ENCODE measurements at regions not wholly inside any gene's neighbourhood (a gene's known extent, or its start where the extent isn't known, plus 50 kb on each side); places are given as distances from the start of the nearest gene placed in this dataset.

DNA sequence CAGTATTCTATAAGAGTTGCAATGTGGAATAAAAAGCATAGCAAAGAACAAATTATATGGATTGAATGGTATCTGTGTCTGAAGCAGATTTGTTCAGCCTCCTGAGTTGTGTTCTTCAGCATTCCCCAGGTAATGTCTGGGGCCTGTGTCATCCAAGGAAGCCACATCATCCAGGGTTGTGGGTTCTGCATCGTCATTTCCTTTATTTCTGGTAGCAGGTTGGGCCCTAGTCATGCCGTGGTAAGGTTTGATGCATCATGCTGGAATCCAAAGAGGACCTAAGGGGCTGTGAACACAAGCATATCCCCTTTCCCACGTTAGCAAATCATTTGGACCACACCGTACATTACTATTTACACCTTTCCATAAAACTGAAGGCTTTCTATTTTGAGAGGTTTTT is 131.0 kb upstream of the ZNF91 start:
- Mint-ChIP-seq H3K9me3 (peaks cover 13% of the 10 kb centered on the region), H3K27ac (no peak overlapping the region), H3K4me1 (no peaks in the 10 kb centered on the region), H3K4me3 (no peak overlapping the region), H3K27me3 (no peaks in the 10 kb centered on the region), H3K36me3 (ENCODE audit: low read depth) (no peaks in the 10 kb centered on the region)
- no peak for DNase-seq
- intact Hi-C loops (cut with micrococcal nuclease): no loop called here

GRCh38 chr19:23525276-23525852 is 130.1 kb upstream of the ZNF91 start:
- Mint-ChIP-seq H3K27me3 (no peaks in the 10 kb centered on the region), H3K9me3 (peaks cover 23% of the 10 kb centered on the region), H3K4me3 (no peak overlapping the region), H3K27ac (no peak overlapping the region), H3K4me1 (no peaks in the 10 kb centered on the region), H3K36me3 (ENCODE audit: low read depth) (no peaks in the 10 kb centered on the region)
- intact Hi-C loops (cut with micrococcal nuclease): no loop called here
- DNase-seq: no peak

- H3K4me3 Mint-ChIP-seq: no peak overlapping the region
- no peak overlapping the region for H3K27ac Mint-ChIP-seq
- no peaks in the 10 kb centered on the region for H3K27me3 Mint-ChIP-seq
- no peaks in the 10 kb centered on the region for H3K4me1 Mint-ChIP-seq
- DNase-seq: no peak
- H3K9me3 Mint-ChIP-seq: peaks cover 26% of the 10 kb centered on the region
- no peaks in the 10 kb centered on the region for H3K36me3 Mint-ChIP-seq (ENCODE audit: low read depth)
- intact Hi-C loops (cut with micrococcal nuclease): no loop called here
Measured at GRCh38 chr19:23523863-23524262, 128.6 kb upstream of the ZNF91 start.

DNA sequence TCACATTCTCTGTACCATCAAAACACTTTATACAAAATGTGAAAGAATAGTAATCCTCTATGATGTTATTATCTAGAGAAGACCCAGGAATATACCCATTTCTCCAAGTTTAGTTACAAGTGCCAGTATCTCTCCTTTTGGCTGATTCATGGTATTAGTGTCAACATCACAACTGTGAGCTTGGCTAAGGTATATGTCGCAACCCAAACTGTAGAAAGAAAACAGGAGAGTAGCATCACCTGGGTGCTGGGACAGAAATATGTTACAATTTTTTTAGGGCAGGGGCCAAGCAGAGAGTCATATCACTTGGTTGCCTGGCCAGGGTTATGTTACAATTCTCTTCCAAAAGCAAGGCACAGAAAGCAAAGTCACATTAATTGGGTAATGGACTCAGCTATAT is 127.2 kb upstream of the ZNF91 start:
- no peaks in the 10 kb centered on the region for H3K27me3 Mint-ChIP-seq
- no peaks in the 10 kb centered on the region for H3K4me1 Mint-ChIP-seq
- no peak overlapping the region for H3K4me3 Mint-ChIP-seq
- peaks cover 20% of the 10 kb centered on the region for H3K9me3 Mint-ChIP-seq
- H3K36me3 Mint-ChIP-seq (ENCODE audit: low read depth): no peaks in the 10 kb centered on the region
- intact Hi-C loops (cut with micrococcal nuclease): no loop called here
- DNase-seq: no peak
- no peak overlapping the region for H3K27ac Mint-ChIP-seq

DNA sequence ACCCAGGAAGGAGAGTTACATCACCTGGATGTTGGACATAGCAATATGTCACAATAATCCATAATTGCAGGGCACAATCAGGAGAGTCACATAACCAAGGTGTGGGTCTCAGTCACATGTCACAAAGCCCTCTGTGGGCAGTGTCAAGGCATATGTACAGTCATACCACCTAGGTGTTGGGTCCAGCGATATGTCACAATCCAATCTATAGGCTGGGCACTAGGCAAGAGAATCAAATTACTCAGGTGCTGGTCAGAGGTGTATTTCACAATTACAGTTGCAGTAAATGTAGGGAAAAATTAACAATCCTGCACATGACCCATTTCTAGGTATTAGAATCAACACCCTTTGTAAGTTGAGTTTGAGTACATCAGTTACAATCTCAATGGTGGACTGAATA is 126.2 kb upstream of the ZNF91 start:
- Mint-ChIP-seq H3K27me3 (no peaks in the 10 kb centered on the region), H3K27ac (no peak overlapping the region), H3K4me3 (no peak overlapping the region), H3K36me3 (ENCODE audit: low read depth) (no peaks in the 10 kb centered on the region), H3K4me1 (no peaks in the 10 kb centered on the region), H3K9me3 (peaks cover 26% of the 10 kb centered on the region)
- DNase-seq: no peak
- intact Hi-C loops (cut with micrococcal nuclease): no loop called here

DNA sequence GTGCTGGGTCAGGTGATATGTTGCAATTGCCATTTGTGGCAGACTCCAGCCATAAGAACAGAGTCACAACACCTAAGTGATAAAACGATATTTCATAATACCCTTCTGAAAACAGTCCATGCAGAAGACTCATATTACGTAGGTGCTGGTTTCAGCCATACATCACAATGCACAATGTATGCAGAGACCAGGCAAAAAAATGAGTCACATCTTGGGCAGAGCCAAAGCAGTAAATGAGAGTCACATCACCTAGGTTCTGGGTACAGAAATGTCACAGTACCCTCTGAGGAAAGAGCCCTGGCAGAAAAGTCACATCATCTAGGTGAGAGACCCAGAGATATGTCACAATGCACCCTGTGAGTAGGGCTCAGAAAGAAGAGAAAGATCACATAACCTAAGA is 125.2 kb upstream of the ZNF91 start:
- intact Hi-C loops (cut with micrococcal nuclease): no loop called here
- DNase-seq: no peak
- Mint-ChIP-seq H3K4me3 (no peak overlapping the region), H3K4me1 (no peaks in the 10 kb centered on the region), H3K9me3 (peaks cover 19% of the 10 kb centered on the region), H3K27ac (no peak overlapping the region), H3K27me3 (no peaks in the 10 kb centered on the region), H3K36me3 (ENCODE audit: low read depth) (no peaks in the 10 kb centered on the region)

DNA sequence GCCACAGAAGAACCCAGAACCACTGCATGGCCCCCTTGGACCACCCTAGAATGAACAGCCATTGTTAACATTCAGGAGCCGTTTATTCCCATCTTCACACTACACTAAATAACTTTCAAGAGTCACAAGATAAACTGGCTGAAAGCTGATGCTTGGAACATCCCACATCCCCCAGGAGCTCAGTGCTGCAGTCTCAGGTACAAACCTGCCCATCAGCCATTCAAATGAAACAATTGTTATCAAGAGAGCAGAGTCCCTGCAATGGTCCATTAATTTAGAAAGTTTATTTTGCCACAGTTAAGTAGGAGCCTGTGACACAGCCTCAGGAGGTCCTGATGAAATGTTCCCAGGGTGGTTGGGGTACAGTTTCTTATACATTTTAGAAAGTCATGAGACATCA is 123.8 kb upstream of the ZNF91 start:
- DNase-seq: no peak
- peaks cover 19% of the 10 kb centered on the region for H3K9me3 Mint-ChIP-seq
- H3K4me1 Mint-ChIP-seq: no peaks in the 10 kb centered on the region
- no peak overlapping the region for H3K27ac Mint-ChIP-seq
- no peaks in the 10 kb centered on the region for H3K36me3 Mint-ChIP-seq (ENCODE audit: low read depth)
- intact Hi-C loops (cut with micrococcal nuclease): no loop called here
- no peaks in the 10 kb centered on the region for H3K27me3 Mint-ChIP-seq
- no peak overlapping the region for H3K4me3 Mint-ChIP-seq

GRCh38 chr19:23516266-23516665 is 121.0 kb upstream of the ZNF91 start:
- H3K4me1 Mint-ChIP-seq: no peaks in the 10 kb centered on the region
- H3K36me3 Mint-ChIP-seq (ENCODE audit: low read depth): no peaks in the 10 kb centered on the region
- no peak overlapping the region for H3K4me3 Mint-ChIP-seq
- peaks cover 18% of the 10 kb centered on the region for H3K9me3 Mint-ChIP-seq
- intact Hi-C loops (cut with micrococcal nuclease): no loop called here
- no peak overlapping the region for H3K27ac Mint-ChIP-seq
- DNase-seq: no peak
- H3K27me3 Mint-ChIP-seq: no peaks in the 10 kb centered on the region

- Mint-ChIP-seq H3K27ac (no peak overlapping the region), H3K9me3 (peaks cover 11% of the 10 kb centered on the region), H3K36me3 (ENCODE audit: low read depth) (no peaks in the 10 kb centered on the region), H3K4me3 (no peak overlapping the region), H3K4me1 (no peaks in the 10 kb centered on the region), H3K27me3 (no peaks in the 10 kb centered on the region)
- no peak for DNase-seq
- intact Hi-C loops (cut with micrococcal nuclease): no loop called here
Measured at GRCh38 chr19:23515551-23515950, 120.3 kb upstream of the ZNF91 start.

GRCh38 chr19:23512151-23512925 is 117.1 kb upstream of the ZNF91 start:
- peaks cover 12% of the 10 kb centered on the region for H3K9me3 Mint-ChIP-seq
- DNase-seq: peak; percentile 25

DNA sequence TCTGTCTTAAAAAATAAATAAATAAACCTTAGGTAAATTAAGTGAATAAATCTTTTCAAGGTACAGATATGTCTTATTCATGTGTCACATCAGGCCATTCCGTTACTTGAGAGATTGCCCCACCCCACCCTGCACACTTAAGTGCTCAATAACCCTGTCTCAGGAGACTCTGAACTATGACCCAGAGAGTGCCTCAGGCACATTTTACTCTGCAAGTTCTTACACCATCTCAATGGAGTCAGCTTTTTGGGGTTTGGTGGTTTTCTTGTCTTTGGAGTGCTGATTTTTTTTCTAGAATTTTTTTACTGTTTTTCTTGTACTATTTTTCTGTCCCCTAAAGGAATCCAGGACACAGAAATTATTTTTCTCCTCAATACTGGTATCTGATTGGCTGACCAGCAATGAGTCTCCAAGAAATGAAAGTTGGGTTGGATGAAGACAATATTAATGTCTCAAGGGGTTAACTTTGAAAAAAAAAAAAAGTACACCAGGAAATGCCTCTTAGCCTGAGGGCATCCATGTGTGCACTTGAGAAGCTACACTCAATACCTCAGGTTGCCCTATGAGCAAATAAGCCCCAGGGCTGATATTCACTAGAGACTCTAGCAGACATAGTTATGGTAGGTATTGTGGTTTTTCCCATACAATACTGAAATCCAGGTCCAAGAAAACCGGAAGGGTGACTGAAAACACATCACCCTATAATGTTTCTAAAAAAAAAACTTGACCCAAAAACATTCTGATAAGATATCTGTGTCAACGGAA is 114.6 kb upstream of the ZNF91 start:
- H3K27me3 Mint-ChIP-seq: no peaks in the 10 kb centered on the region
- H3K27ac Mint-ChIP-seq: no peak overlapping the region
- intact Hi-C loops (cut with micrococcal nuclease): no loop called here
- H3K4me3 Mint-ChIP-seq: no peak overlapping the region
- H3K9me3 Mint-ChIP-seq: peaks cover 10% of the 10 kb centered on the region
- H3K4me1 Mint-ChIP-seq: no peaks in the 10 kb centered on the region
- no peak for DNase-seq
- H3K36me3 Mint-ChIP-seq (ENCODE audit: low read depth): no peaks in the 10 kb centered on the region

More at GRCh38 chr19:23512151-23512925, 117.1 kb upstream of the ZNF91 start:
- Mint-ChIP-seq H3K27me3 (no peaks in the 10 kb centered on the region), H3K27ac (no peak overlapping the region), H3K4me3 (no peak overlapping the region), H3K4me1 (no peaks in the 10 kb centered on the region), H3K36me3 (ENCODE audit: low read depth) (no peaks in the 10 kb centered on the region)
- intact Hi-C loops (cut with micrococcal nuclease): no loop called here

- Mint-ChIP-seq H3K27me3 (no peaks in the 10 kb centered on the region), H3K27ac (no peak overlapping the region), H3K4me3 (no peak overlapping the region), H3K9me3 (peaks cover 14% of the 10 kb centered on the region), H3K36me3 (ENCODE audit: low read depth) (no peaks in the 10 kb centered on the region), H3K4me1 (no peaks in the 10 kb centered on the region)
- intact Hi-C loops (cut with micrococcal nuclease): no loop called here
- no peak for DNase-seq
Measured at GRCh38 chr19:23507446-23507845, 112.2 kb upstream of the ZNF91 start.

- no peak for DNase-seq
- Mint-ChIP-seq H3K4me3 (no peak overlapping the region), H3K4me1 (no peaks in the 10 kb centered on the region), H3K36me3 (ENCODE audit: low read depth) (no peaks in the 10 kb centered on the region), H3K27me3 (no peaks in the 10 kb centered on the region), H3K9me3 (peaks cover 14% of the 10 kb centered on the region), H3K27ac (no peak overlapping the region)
- intact Hi-C loops (cut with micrococcal nuclease): no loop called here
Measured at GRCh38 chr19:23505738-23506137, 110.5 kb upstream of the ZNF91 start.

DNA sequence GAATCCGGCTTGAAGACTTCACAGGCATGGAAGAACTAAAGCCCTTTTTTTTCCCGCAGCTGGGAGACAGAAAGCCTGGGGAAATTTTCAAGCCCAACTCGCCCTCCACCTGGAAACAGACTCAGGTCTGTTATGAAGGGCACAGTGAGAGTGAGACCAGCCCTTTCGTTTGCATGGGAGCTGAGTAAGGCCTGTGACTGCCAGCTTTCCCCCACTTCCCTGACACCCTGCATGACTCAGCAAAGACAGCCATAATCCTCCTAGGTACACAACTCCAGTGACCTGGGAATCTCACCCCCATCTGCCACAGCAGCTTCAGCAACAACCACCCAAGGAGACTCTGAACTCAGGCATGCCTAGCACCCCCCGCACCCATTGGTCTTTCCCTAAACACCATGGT is 87.6 kb upstream of the ZNF91 start:
- intact Hi-C loops (cut with micrococcal nuclease): no loop called here
- no peak overlapping the region for H3K4me3 Mint-ChIP-seq

More for the DNA sequence above, 87.6 kb upstream of the ZNF91 start:
- Mint-ChIP-seq H3K27me3 (no peaks in the 10 kb centered on the region), H3K4me1 (no peaks in the 10 kb centered on the region), H3K9me3 (peaks cover 56% of the 10 kb centered on the region), H3K27ac (no peak overlapping the region), H3K36me3 (ENCODE audit: low read depth) (no peaks in the 10 kb centered on the region)
- DNase-seq: no peak
